ENCODE measurements at regions not wholly inside any gene's neighbourhood (a gene's known extent, or its start where the extent isn't known, plus 50 kb on each side); places are given as distances from the start of the nearest gene placed in this dataset.

GRCh38 chr5:88116396-88116795, 152.2 kb downstream of the TMEM161B start:
- intact Hi-C loops (cut with micrococcal nuclease) = no loop called here
- Mint-ChIP-seq H3K9me3 (no peaks in the 10 kb centered on the region), H3K27me3 (peaks cover 12% of the 10 kb centered on the region), H3K27ac (no peak overlapping the region), H3K4me1 (ENCODE audit: low read depth) (no peaks in the 10 kb centered on the region), H3K36me3 (no peaks in the 10 kb centered on the region), H3K4me3 (no peak overlapping the region)
- ChIA-PET CTCF (no interaction called here), POLR2A (no interaction called here)
- no peak for DNase-seq

GRCh38 chr5:88115211-88115610, 153.4 kb downstream of the TMEM161B start:
- Mint-ChIP-seq H3K27me3 (peaks cover 6% of the 10 kb centered on the region), H3K9me3 (no peaks in the 10 kb centered on the region), H3K4me3 (no peak overlapping the region), H3K36me3 (no peaks in the 10 kb centered on the region), H3K4me1 (ENCODE audit: low read depth) (no peaks in the 10 kb centered on the region), H3K27ac (no peak overlapping the region)
- CTCF ChIA-PET = no interaction called here
- intact Hi-C loops (cut with micrococcal nuclease) = no loop called here
- no peak for DNase-seq
- POLR2A ChIA-PET = no interaction called here

GRCh38 chr5:88113429-88113828, 155.2 kb downstream of the TMEM161B start:
- Mint-ChIP-seq H3K36me3 (no peaks in the 10 kb centered on the region), H3K27ac (no peak overlapping the region), H3K4me3 (no peak overlapping the region), H3K9me3 (no peaks in the 10 kb centered on the region), H3K27me3 (no peaks in the 10 kb centered on the region), H3K4me1 (ENCODE audit: low read depth) (no peaks in the 10 kb centered on the region)
- POLR2A ChIA-PET = no interaction called here
- no peak for DNase-seq
- intact Hi-C loops (cut with micrococcal nuclease) = no loop called here
- CTCF ChIA-PET = interaction anchor here (0.7 kb wide), 1 partner anchor 394 kb away, joined by 3 read pairs; no protein-coding TSS in a partner anchor

- no peak overlapping the region for H3K4me3 Mint-ChIP-seq
These were observed 158.8 kb downstream of the TMEM161B start for GRCh38 chr5:88109818-88110217.

GRCh38 chr5:88108490-88109279, 160.0 kb downstream of the TMEM161B start:
- POLR2A ChIA-PET = no interaction called here
- no peak for DNase-seq
- Mint-ChIP-seq H3K27me3 (peaks cover 6% of the 10 kb centered on the region), H3K9me3 (no peaks in the 10 kb centered on the region), H3K4me1 (ENCODE audit: low read depth) (no peaks in the 10 kb centered on the region), H3K27ac (no peak overlapping the region), H3K36me3 (no peaks in the 10 kb centered on the region), H3K4me3 (no peak overlapping the region)
- intact Hi-C loops (cut with micrococcal nuclease) = no loop called here
- CTCF ChIA-PET = no interaction called here

More at GRCh38 chr5:88109818-88110217, 158.8 kb downstream of the TMEM161B start:
- Mint-ChIP-seq H3K27me3 (no peaks in the 10 kb centered on the region), H3K9me3 (no peaks in the 10 kb centered on the region), H3K4me1 (ENCODE audit: low read depth) (no peaks in the 10 kb centered on the region), H3K36me3 (no peaks in the 10 kb centered on the region), H3K27ac (no peak overlapping the region)
- CTCF ChIA-PET = no interaction called here
- intact Hi-C loops (cut with micrococcal nuclease) = no loop called here
- POLR2A ChIA-PET = no interaction called here
- no peak for DNase-seq

GRCh38 chr5:88094906-88095496, 173.6 kb downstream of the TMEM161B start:
- intact Hi-C loops (cut with micrococcal nuclease) = no loop called here
- ChIA-PET POLR2A (no interaction called here), CTCF (no interaction called here)
- no peak overlapping the region for H3K4me3 Mint-ChIP-seq
- peaks cover 2% of the 10 kb centered on the region for H3K27me3 Mint-ChIP-seq
- H3K9me3 Mint-ChIP-seq = no peaks in the 10 kb centered on the region
- DNase-seq = no peak
- no peaks in the 10 kb centered on the region for H3K36me3 Mint-ChIP-seq
- no peaks in the 10 kb centered on the region for H3K4me1 Mint-ChIP-seq (ENCODE audit: low read depth)
- H3K27ac Mint-ChIP-seq = no peak overlapping the region

GRCh38 chr5:88094403-88094802, 174.2 kb downstream of the TMEM161B start:
- no peak overlapping the region for H3K4me3 Mint-ChIP-seq
- CTCF ChIA-PET = no interaction called here
- intact Hi-C loops (cut with micrococcal nuclease) = no loop called here
- H3K36me3 Mint-ChIP-seq = no peaks in the 10 kb centered on the region
- POLR2A ChIA-PET = no interaction called here
- H3K27me3 Mint-ChIP-seq = peaks cover 2% of the 10 kb centered on the region
- no peak for DNase-seq
- no peak overlapping the region for H3K27ac Mint-ChIP-seq
- H3K4me1 Mint-ChIP-seq (ENCODE audit: low read depth) = no peaks in the 10 kb centered on the region
- H3K9me3 Mint-ChIP-seq = no peaks in the 10 kb centered on the region

GRCh38 chr5:88093765-88094164, 174.9 kb downstream of the TMEM161B start:
- no peaks in the 10 kb centered on the region for H3K4me1 Mint-ChIP-seq (ENCODE audit: low read depth)
- intact Hi-C loops (cut with micrococcal nuclease) = no loop called here
- ChIA-PET CTCF (no interaction called here), POLR2A (no interaction called here)
- DNase-seq = no peak
- no peaks in the 10 kb centered on the region for H3K36me3 Mint-ChIP-seq
- no peak overlapping the region for H3K4me3 Mint-ChIP-seq
- H3K27me3 Mint-ChIP-seq = peaks cover 2% of the 10 kb centered on the region
- no peaks in the 10 kb centered on the region for H3K9me3 Mint-ChIP-seq
- H3K27ac Mint-ChIP-seq = no peak overlapping the region

- Mint-ChIP-seq H3K36me3 (no peaks in the 10 kb centered on the region), H3K27ac (no peak overlapping the region), H3K4me3 (no peak overlapping the region), H3K4me1 (ENCODE audit: low read depth) (no peaks in the 10 kb centered on the region), H3K27me3 (peaks cover 2% of the 10 kb centered on the region), H3K9me3 (no peaks in the 10 kb centered on the region)
- DNase-seq = no peak
- intact Hi-C loops (cut with micrococcal nuclease) = no loop called here
- CTCF ChIA-PET = no interaction called here
- POLR2A ChIA-PET = no interaction called here
These were observed 175.6 kb downstream of the TMEM161B start for GRCh38 chr5:88092958-88093605.

GRCh38 chr5:88092358-88092757, 176.3 kb downstream of the TMEM161B start:
- H3K36me3 Mint-ChIP-seq = no peaks in the 10 kb centered on the region
- no peaks in the 10 kb centered on the region for H3K9me3 Mint-ChIP-seq
- ChIA-PET POLR2A (no interaction called here), CTCF (no interaction called here)
- no peak overlapping the region for H3K27ac Mint-ChIP-seq
- no peak for DNase-seq
- no peak overlapping the region for H3K4me3 Mint-ChIP-seq
- H3K27me3 Mint-ChIP-seq = peaks cover 2% of the 10 kb centered on the region
- intact Hi-C loops (cut with micrococcal nuclease) = no loop called here
- H3K4me1 Mint-ChIP-seq (ENCODE audit: low read depth) = no peaks in the 10 kb centered on the region

- intact Hi-C loops (cut with micrococcal nuclease) = no loop called here
- no peak overlapping the region for H3K4me3 Mint-ChIP-seq
- H3K27ac Mint-ChIP-seq = no peak overlapping the region
- ChIA-PET CTCF (no interaction called here), POLR2A (no interaction called here)
- peaks cover 2% of the 10 kb centered on the region for H3K27me3 Mint-ChIP-seq
- H3K4me1 Mint-ChIP-seq (ENCODE audit: low read depth) = no peaks in the 10 kb centered on the region
- no peak for DNase-seq
- no peaks in the 10 kb centered on the region for H3K9me3 Mint-ChIP-seq
- H3K36me3 Mint-ChIP-seq = no peaks in the 10 kb centered on the region
These were observed 178.1 kb downstream of the TMEM161B start for GRCh38 chr5:88090506-88090905.

GRCh38 chr5:88089719-88090390, 178.8 kb downstream of the TMEM161B start:
- Mint-ChIP-seq H3K36me3 (no peaks in the 10 kb centered on the region), H3K27ac (no peak overlapping the region), H3K4me3 (no peak overlapping the region), H3K9me3 (no peaks in the 10 kb centered on the region), H3K27me3 (no peaks in the 10 kb centered on the region), H3K4me1 (ENCODE audit: low read depth) (no peaks in the 10 kb centered on the region)
- intact Hi-C loops (cut with micrococcal nuclease) = no loop called here
- DNase-seq = no peak
- POLR2A ChIA-PET = no interaction called here
- CTCF ChIA-PET = no interaction called here

Measured in activated CD4-positive, alpha-beta memory T cell treated with anti-CD3 and anti-CD28 coated beads for 36 hours (primary cell).